Loucy (cell line): ENCODE measurements at regions not wholly inside any gene's neighbourhood (a gene's known extent, or its start where the extent isn't known, plus 50 kb on each side); places are given as distances from the start of the nearest gene placed in this dataset.

Experiments
- H2AFZ ChIP-seq: fragments of 200-600 bp; sonication (generic); 2 replicates; pipeline ENCODE4 v1.6.0; 2016; ENCODE audit warnings: antibody characterized with exemption, mild to moderate bottlenecking, low read length, moderate library complexity
- H3F3A ChIP-seq: fragments of 200-600 bp; 2 replicates; pipeline ENCODE4 v1.6.0; 2016; ENCODE audit warnings: antibody characterized with exemption, low read depth, mild to moderate bottlenecking
- H3K27me3 ChIP-seq: fragments of 200-600 bp; sonication (generic); 2 replicates; pipeline ENCODE4 v1.6.1; 2014; ENCODE audit warnings: low read length, mild to moderate bottlenecking; ENCODE audit not compliant: insufficient read depth, poor library complexity, severe bottlenecking
- H3K36me3 ChIP-seq: fragments of 200-600 bp; sonication (generic); 2 replicates; pipeline ENCODE4 v1.6.1; 2016; ENCODE audit warnings: low read length; ENCODE audit not compliant: insufficient read depth
- H3K4me1 ChIP-seq: fragments of 200-600 bp; sonication (generic); 2 replicates; pipeline ENCODE4 v1.5.1; 2014; ENCODE audit warnings: low read length, mild to moderate bottlenecking; ENCODE audit not compliant: insufficient read depth, poor library complexity, severe bottlenecking
- H3K4me2 ChIP-seq: fragments of 200-600 bp; sonication (generic); 2 replicates; pipeline ENCODE4 v1.6.0; 2014; ENCODE audit warnings: antibody characterized with exemption, low read length, low read depth, mild to moderate bottlenecking; ENCODE audit not compliant: poor library complexity, severe bottlenecking
- H3K4me3 ChIP-seq: fragments of 200-600 bp; sonication (generic); 2 replicates; pipeline ENCODE4 v1.5.1; 2014; ENCODE audit warnings: low read length, mild to moderate bottlenecking, mixed read lengths; ENCODE audit not compliant: poor library complexity, severe bottlenecking
- H3K79me2 ChIP-seq: fragments of 200-600 bp; sonication (generic); 2 replicates; pipeline ENCODE4 v1.6.1; 2014; ENCODE audit warnings: low read length; ENCODE audit not compliant: insufficient read depth
- H3K9ac ChIP-seq: fragments of 200-600 bp; sonication (generic); 2 replicates; pipeline ENCODE4 v1.6.0; 2014; ENCODE audit warnings: mild to moderate bottlenecking, low read depth, low read length, moderate library complexity; ENCODE audit not compliant: poor library complexity, severe bottlenecking
- H3K9me2 ChIP-seq: fragments of 200-600 bp; sonication (generic); replicated peaks from 2 replicates; pipeline ENCODE4 v1.6.1; 2016; ENCODE audit warnings: low read depth, low read length, mixed read lengths
- H3K9me3 ChIP-seq: fragments of 200-600 bp; sonication (generic); 2 replicates; pipeline ENCODE4 v1.6.1; 2014; ENCODE audit warnings: mild to moderate bottlenecking, antibody characterized with exemption, low read length, low read depth; ENCODE audit not compliant: insufficient read depth
- H4K20me1 ChIP-seq: fragments of 200-600 bp; sonication (generic); 2 replicates; pipeline ENCODE4 v1.6.0; 2014; ENCODE audit warnings: antibody characterized with exemption, low read length, mild to moderate bottlenecking; ENCODE audit not compliant: insufficient read depth, poor library complexity, severe bottlenecking
- EZH2phosphoT487 ChIP-seq: fragments of 200-600 bp; IDR thresholded peaks from 2 replicates; pipeline ENCODE4 v1.6.1; 2018; ENCODE audit warnings: antibody characterized with exemption, mild to moderate bottlenecking, moderate library complexity, borderline replicate concordance
- TF ChIP-seq, protein P1 (sequence below): fragments of 200-600 bp; sonication (generic); conservative IDR thresholded peaks from 2 replicates; pipeline ENCODE4 v1.5.1; 2014; ENCODE audit warnings: mild to moderate bottlenecking, antibody characterized with exemption, low read length

DNA sequence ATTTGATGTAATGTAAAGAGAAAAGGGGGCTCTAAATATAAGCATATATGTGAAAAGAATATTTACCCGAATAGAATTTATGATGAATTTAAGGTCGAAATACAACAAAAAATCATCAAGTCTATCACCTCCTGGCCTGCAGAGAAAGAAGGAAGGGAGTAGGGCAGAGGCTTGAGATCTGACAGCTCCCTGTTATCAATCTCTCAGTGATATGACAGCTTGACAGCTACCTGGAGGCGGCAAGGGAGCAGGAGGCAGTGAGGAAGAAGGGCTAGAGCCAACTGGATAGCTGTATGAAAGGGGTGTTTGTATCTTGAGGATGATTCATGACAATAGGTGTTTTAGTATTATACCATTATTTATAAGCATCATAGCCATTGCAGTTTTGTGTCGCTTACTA, 299.8 kb upstream of the DNAJC19 start:
- no peaks in the 10 kb centered on the region for H3K79me2 ChIP-seq
- no peak overlapping the region for H3K4me3 ChIP-seq
- H2AFZ ChIP-seq = no peak overlapping the region
- H3K36me3 ChIP-seq = no peaks in the 10 kb centered on the region
- H3K4me2 ChIP-seq = no peak overlapping the region
- no peaks in the 10 kb centered on the region for H3K4me1 ChIP-seq
- no peaks in the 10 kb centered on the region for H3K27me3 ChIP-seq
- no peaks in the 10 kb centered on the region for H3F3A ChIP-seq
- no peaks in the 10 kb centered on the region for H4K20me1 ChIP-seq
- H3K9me3 ChIP-seq = no peaks in the 10 kb centered on the region
- no peaks in the 10 kb centered on the region for H3K9me2 ChIP-seq
- TF ChIP-seq, protein P1, sequence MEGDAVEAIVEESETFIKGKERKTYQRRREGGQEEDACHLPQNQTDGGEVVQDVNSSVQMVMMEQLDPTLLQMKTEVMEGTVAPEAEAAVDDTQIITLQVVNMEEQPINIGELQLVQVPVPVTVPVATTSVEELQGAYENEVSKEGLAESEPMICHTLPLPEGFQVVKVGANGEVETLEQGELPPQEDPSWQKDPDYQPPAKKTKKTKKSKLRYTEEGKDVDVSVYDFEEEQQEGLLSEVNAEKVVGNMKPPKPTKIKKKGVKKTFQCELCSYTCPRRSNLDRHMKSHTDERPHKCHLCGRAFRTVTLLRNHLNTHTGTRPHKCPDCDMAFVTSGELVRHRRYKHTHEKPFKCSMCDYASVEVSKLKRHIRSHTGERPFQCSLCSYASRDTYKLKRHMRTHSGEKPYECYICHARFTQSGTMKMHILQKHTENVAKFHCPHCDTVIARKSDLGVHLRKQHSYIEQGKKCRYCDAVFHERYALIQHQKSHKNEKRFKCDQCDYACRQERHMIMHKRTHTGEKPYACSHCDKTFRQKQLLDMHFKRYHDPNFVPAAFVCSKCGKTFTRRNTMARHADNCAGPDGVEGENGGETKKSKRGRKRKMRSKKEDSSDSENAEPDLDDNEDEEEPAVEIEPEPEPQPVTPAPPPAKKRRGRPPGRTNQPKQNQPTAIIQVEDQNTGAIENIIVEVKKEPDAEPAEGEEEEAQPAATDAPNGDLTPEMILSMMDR = no peak
- TF ChIP-seq EZH2phosphoT487 = no peak
- H3K9ac ChIP-seq = no peak overlapping the region

- H3K4me3 ChIP-seq = no peak overlapping the region
- no peaks in the 10 kb centered on the region for H3K9me3 ChIP-seq
Measured at GRCh38 chr3:181288145-181288544, 298.6 kb upstream of the DNAJC19 start.

DNA sequence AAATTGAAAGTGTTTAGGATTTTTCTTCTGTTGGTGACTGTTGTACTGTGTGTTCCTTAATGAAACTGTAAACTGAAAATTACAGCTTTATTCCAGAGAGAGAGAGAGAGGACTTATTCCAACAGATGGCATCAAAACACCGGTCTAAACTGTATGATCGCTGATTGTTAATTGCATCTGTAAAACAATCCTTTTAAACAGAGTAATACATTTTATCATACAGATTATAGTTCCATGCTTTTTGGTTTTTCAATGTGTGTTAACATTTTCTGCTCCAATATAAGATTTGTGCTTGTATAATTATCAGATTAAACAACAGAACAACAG, 289.7 kb upstream of the DNAJC19 start:
- Histone ChIP-seq H3F3A (no peaks in the 10 kb centered on the region), H3K27me3 (no peaks in the 10 kb centered on the region), H3K4me2 (no peak overlapping the region), H3K4me3 (no peak overlapping the region), H3K79me2 (no peaks in the 10 kb centered on the region), H2AFZ (0 out of 2 replicates have a peak overlapping the region, but pooled peaks have one; percentile 12), H3K9ac (no peak overlapping the region), H4K20me1 (no peaks in the 10 kb centered on the region), H3K9me3 (no peaks in the 10 kb centered on the region), H3K36me3 (no peaks in the 10 kb centered on the region), H3K9me2 (no peaks in the 10 kb centered on the region), H3K4me1 (no peaks in the 10 kb centered on the region)
- TF ChIP-seq, protein P1 = no peak
- TF ChIP-seq EZH2phosphoT487 = no peak

More at GRCh38 chr3:181288145-181288544, 298.6 kb upstream of the DNAJC19 start:
- no peaks in the 10 kb centered on the region for H4K20me1 ChIP-seq
- H2AFZ ChIP-seq = no peak overlapping the region
- no peak overlapping the region for H3K4me2 ChIP-seq
- no peak overlapping the region for H3K9ac ChIP-seq
- no peaks in the 10 kb centered on the region for H3K4me1 ChIP-seq
- TF ChIP-seq EZH2phosphoT487 = no peak
- TF ChIP-seq, protein P1 = no peak
- no peaks in the 10 kb centered on the region for H3K79me2 ChIP-seq
- no peaks in the 10 kb centered on the region for H3K9me2 ChIP-seq
- no peaks in the 10 kb centered on the region for H3K36me3 ChIP-seq
- H3K27me3 ChIP-seq = no peaks in the 10 kb centered on the region
- H3F3A ChIP-seq = no peaks in the 10 kb centered on the region
